Mucosa of descending colon (tissue), 3 donors: ENCODE measurements at regions not wholly inside any gene's neighbourhood (a gene's known extent, or its start where the extent isn't known, plus 50 kb on each side); places are given as distances from the start of the nearest gene placed in this dataset.

Source experiments
- ATAC-seq: fragments of 200-7000 bp; cut with Tn5 transposase; one replicate; pipeline ENCODE4 v1.9.1; 2020; ENCODE audit warnings: mild to moderate bottlenecking, moderate library complexity
- DNase-seq, 3 donors: peaks; one replicate each; pipeline ENCODE4 v3.0.0-alpha.2; 2020
- H3K36me3 ChIP-seq: fragments of 200-600 bp; one replicate; pipeline ENCODE4 v1.8.0; 2021; ENCODE audit warnings: low read depth, mild to moderate bottlenecking
- H3K4me1 ChIP-seq: fragments of 200-600 bp; one replicate; pipeline ENCODE4 v1.8.0; 2021; ENCODE audit warnings: low read depth, mild to moderate bottlenecking
- H3K4me3 ChIP-seq: fragments of 200-600 bp; one replicate; pipeline ENCODE4 v1.8.0; 2021; ENCODE audit warnings: mild to moderate bottlenecking
- H3K9me3 ChIP-seq: fragments of 200-600 bp; one replicate; pipeline ENCODE4 v1.8.0; 2021; ENCODE audit warnings: mild to moderate bottlenecking
- CTCF ChIP-seq: fragments of 200-600 bp; IDR thresholded peaks from one replicate; pipeline ENCODE4 v1.8.0; 2022; ENCODE audit warnings: antibody characterized with exemption, mild to moderate bottlenecking
- intact Hi-C, 2 donors: fragments of 100-400 bp; cut with DNase I in 1 of 2; cut with micrococcal nuclease in 1 of 2; formaldehyde crosslinking; loops; one replicate each; pipeline versions ENCODE4 v1.11.0 to v1.11.1; 2022; cut with DNase I, micrococcal nuclease
- donor health status: DM: no; HTN: no; CAD: no; lungs with moderate emphysema.
- donor health status: DM: no; HTN: no; CAD: no.
- donor health status: DM: no; HTN: yes; CAD: no.

DNA sequence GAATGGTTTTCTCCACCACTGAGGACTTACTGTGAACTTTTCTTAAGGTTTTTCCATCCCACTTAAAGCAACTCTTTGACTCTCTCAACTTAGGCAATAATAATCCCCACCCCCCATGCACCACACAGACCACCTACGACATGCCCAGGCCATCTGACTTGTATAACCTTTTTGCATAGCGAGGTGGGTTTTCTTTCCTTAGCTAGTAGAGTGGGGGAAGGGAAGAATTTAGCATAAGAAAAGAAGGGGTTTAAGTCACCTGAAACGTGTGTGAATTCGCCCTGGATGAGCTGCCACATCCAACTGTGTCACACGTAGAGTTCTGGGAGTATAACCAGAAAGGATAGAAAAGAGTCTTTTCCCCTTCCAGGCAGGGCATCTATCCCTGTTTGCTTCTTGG lies 262.7 kb downstream of the YTHDC2 start:
- TF ChIP-seq CTCF: no peak
- intact Hi-C loops: no loop called here

DNA sequence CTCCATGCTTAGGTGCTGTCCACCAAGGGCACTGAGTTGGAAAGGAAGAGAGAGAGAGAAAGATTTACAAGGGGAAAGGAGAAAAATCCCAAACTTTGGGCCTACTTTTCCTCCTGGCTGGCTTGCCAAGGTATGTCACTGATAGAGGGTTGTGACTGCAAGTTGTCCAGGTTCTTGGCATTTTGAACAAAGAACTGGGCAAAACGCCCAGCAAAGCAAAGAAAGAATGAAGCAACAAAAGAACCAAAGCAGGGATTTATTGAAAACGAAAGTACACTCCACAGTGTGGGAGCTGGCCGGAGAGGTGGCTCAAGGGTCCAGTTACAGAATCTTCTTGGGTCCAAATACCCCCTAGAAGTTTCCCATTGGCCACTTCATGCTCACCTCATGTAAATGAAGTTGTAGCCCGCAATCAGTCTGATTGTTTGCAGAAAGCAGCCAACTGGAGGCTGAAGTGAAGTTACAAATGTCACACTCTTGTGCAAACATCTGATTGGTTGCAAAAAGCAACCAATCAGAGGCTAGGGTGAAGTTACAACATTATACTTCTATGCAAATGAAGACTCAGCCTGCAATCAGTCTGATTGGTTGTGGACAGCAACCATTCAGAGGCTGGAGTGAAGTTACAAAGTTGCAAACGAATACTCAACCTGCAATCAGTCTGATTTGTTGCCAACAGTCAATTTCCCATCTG lies 263.5 kb downstream of the YTHDC2 start:
- intact Hi-C loops: no loop called here
- Histone ChIP-seq H3K4me1 (no peaks in the 10 kb centered on the region), H3K36me3 (no peaks in the 10 kb centered on the region), H3K9me3 (no peaks in the 10 kb centered on the region), H3K4me3 (no peak overlapping the region)
- ATAC-seq: no peak
- TF ChIP-seq CTCF: no peak
- no peak for DNase-seq

More for the DNA sequence above, 262.7 kb downstream of the YTHDC2 start:
- Histone ChIP-seq H3K4me3 (no peak overlapping the region), H3K36me3 (no peaks in the 10 kb centered on the region), H3K4me1 (no peaks in the 10 kb centered on the region), H3K9me3 (no peaks in the 10 kb centered on the region)
- DNase-seq (no peak), ATAC-seq (no peak)

DNA sequence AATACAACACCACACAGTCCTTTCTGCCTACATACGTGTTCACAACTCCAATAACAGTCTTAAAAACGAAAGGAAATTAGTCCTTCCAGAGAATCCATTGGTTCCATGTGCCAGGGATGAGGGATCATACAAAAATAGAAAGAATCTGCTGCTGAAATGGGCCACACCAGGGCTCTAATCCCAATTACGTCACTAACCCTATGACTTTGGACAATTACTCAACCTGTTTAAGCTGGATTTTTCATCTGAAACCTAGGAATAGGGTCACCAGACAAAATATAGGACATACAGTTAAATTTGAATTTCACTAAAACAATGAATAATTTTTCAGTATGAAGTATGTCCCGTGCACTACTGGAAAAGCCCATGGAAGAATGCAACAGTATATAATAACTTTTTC lies 264.7 kb downstream of the YTHDC2 start:
- Histone ChIP-seq H3K4me1 (no peaks in the 10 kb centered on the region), H3K4me3 (no peak overlapping the region), H3K9me3 (no peaks in the 10 kb centered on the region), H3K36me3 (no peaks in the 10 kb centered on the region)
- intact Hi-C loops: no loop called here
- ATAC-seq (no peak), DNase-seq (no peak)
- TF ChIP-seq CTCF: no peak

DNA sequence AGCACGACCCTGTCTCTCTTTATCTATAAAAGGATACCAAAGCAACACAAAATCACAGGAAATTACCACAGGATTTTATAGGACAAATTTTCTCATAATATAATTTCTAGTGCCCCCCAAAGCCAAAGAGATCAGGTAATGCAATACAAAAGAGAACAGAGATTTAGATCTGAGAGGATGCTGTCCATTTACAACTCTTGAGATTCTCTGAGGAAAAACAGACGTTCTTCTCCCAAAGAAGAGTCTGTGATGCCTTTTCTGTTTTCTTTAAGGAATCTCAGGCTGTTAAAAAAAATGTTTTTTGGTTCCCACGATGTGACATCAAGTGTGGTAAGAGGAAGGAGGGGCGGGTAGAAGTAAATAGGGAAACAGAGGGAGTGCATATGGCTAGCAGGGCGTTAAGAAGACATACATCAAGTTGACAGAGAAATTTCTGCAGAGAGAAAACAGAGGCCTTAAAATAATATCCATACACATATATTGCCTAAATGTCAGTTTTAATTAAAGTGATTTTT lies 274.7 kb downstream of the YTHDC2 start:
- Histone ChIP-seq H3K9me3 (no peaks in the 10 kb centered on the region), H3K36me3 (no peaks in the 10 kb centered on the region), H3K4me3 (no peak overlapping the region), H3K4me1 (no peaks in the 10 kb centered on the region)
- intact Hi-C loops: no loop called here
- no peak for DNase-seq
- no peak for TF ChIP-seq CTCF
- ATAC-seq: no peak

DNA sequence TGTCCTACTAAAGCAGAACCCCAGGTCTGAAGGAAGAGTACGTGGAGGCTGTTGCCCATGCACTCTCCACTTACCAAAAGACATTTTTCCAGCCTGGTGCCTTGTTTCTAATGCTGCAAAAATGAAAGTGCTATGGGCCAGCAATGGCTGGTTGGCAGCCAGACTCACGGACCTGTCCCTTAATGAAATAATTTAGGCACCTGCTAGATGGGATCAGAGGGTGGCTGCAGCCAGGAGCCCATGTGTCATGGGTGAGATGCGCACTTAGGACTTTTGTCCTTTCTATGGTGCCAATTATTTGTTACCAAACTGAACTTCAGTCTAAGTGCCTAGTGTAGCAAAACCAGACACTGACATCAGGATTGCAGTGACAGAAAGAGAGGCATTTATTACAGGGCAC lies 276.3 kb downstream of the YTHDC2 start:
- intact Hi-C loops: no loop called here
- H3K4me3 ChIP-seq: no peak overlapping the region
- no peaks in the 10 kb centered on the region for H3K36me3 ChIP-seq
- H3K4me1 ChIP-seq: no peaks in the 10 kb centered on the region
- ATAC-seq (no peak), DNase-seq (no peak)
- no peaks in the 10 kb centered on the region for H3K9me3 ChIP-seq
- no peak for TF ChIP-seq CTCF

- DNase-seq (no peak), ATAC-seq (no peak)
- Histone ChIP-seq H3K4me1 (no peaks in the 10 kb centered on the region), H3K4me3 (no peak overlapping the region), H3K9me3 (no peaks in the 10 kb centered on the region), H3K36me3 (no peaks in the 10 kb centered on the region)
- intact Hi-C loops: no loop called here
- no peak for TF ChIP-seq CTCF
These were observed 279.3 kb downstream of the YTHDC2 start for GRCh38 chr5:113792806-113793205.
